ENCODE measurements at regions not wholly inside any gene's neighbourhood (a gene's known extent, or its start where the extent isn't known, plus 50 kb on each side); places are given as distances from the start of the nearest gene placed in this dataset.

DNA sequence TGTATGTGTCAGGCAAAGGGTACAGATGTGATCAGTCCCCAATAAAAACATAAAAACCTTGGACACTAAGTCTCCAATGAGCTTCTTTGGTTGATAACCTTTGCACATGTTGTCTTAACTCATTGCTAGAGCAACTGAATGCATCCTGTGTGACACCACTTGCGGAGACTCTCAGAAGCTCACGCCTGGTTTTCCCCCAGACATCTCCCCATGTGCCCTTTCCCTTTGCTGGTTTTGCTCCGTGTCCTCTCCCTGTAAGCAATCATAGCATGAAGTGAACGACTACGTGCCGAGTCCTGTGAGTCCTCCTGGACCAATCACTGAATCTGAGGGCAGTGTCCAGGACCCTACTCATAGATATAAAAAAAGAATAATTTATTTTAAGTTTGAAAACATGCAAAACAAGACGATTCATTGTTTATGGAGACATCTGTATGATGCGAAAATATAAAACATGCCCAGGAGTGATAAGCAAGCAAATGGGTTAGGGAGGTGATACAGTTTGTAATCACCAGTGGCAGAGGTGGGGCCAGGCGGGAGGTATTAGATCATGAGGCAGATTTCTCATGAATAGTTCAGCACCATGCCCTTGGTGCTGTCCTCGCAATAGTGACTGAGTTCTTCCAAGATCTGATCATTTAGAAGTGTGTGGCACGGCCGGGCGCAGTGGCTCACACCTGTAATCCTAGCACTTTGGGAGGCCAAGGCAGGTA, 115.5 kb downstream of the MED10 start:
- H3K9me3 ChIP-seq (ENCODE audit: low read depth), result no peaks in the 10 kb centered on the region
- no peak overlapping the region for H3K27ac ChIP-seq
- H3K27me3 ChIP-seq, result no peaks in the 10 kb centered on the region
- TF ChIP-seq, protein P1, sequence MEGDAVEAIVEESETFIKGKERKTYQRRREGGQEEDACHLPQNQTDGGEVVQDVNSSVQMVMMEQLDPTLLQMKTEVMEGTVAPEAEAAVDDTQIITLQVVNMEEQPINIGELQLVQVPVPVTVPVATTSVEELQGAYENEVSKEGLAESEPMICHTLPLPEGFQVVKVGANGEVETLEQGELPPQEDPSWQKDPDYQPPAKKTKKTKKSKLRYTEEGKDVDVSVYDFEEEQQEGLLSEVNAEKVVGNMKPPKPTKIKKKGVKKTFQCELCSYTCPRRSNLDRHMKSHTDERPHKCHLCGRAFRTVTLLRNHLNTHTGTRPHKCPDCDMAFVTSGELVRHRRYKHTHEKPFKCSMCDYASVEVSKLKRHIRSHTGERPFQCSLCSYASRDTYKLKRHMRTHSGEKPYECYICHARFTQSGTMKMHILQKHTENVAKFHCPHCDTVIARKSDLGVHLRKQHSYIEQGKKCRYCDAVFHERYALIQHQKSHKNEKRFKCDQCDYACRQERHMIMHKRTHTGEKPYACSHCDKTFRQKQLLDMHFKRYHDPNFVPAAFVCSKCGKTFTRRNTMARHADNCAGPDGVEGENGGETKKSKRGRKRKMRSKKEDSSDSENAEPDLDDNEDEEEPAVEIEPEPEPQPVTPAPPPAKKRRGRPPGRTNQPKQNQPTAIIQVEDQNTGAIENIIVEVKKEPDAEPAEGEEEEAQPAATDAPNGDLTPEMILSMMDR (IDR thresholded peaks at IDR 0.05; ENCODE audit: low read depth, low read length), result no peak
- H3K4me1 ChIP-seq (ENCODE audit: low read depth), result no peaks in the 10 kb centered on the region
- no peak overlapping the region for H3K4me3 ChIP-seq
- no peak for DNase-seq (ENCODE audit: low read depth in 1 of 2, low spot score in 1 of 2)
- H3K36me3 ChIP-seq, result no peaks in the 10 kb centered on the region

DNA sequence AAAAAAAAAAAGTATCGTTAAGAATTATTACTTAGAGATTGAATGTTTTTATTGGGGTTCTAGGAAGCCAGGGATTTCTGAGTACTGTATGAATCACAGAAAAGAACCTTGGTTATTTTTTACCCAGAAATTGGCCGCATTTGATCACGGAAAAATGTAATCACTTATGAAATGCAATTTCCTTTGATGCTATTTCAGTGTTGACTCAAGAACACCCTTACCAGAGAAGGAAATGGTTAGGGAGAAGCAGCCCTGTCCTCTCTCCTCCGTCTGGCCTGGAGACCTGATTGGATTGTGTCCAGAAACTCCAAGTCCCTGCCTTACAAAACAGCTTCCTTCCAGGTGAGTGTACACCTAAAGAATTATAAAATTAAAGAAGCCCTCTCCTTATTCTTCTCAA, 116.7 kb downstream of the MED10 start:
- H3K4me1 ChIP-seq (ENCODE audit: low read depth), result no peaks in the 10 kb centered on the region

DNA sequence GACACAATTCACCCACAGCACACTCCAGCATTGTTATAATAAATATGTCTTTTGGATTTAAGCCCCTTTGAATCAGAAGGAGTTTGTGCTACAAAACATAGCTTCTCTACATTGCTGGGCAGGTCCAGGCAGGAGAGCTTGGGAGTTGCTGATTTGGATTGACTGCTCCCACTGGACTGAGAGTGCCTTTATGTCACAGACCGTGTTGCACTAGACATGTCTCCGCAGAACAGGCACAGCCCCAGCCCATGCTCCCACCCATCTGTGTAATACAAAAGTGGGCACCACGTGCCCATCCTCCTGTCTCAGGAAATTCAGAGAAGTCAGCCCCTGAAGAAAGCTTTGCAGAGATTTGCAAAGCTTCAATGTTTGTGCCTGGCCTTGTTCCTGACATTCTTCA, 117.1 kb downstream of the MED10 start:
- H3K4me3 ChIP-seq, result no peak overlapping the region
- H3K36me3 ChIP-seq, result no peaks in the 10 kb centered on the region
- no peak for DNase-seq (ENCODE audit: low read depth in 1 of 2, low spot score in 1 of 2)
- TF ChIP-seq, protein P1 (IDR thresholded peaks at IDR 0.05; ENCODE audit: low read depth, low read length), result no peak
- H3K27me3 ChIP-seq, result no peaks in the 10 kb centered on the region
- no peak overlapping the region for H3K27ac ChIP-seq
- H3K4me1 ChIP-seq (ENCODE audit: low read depth), result no peaks in the 10 kb centered on the region
- no peaks in the 10 kb centered on the region for H3K9me3 ChIP-seq (ENCODE audit: low read depth)

More for the DNA sequence above, 116.7 kb downstream of the MED10 start:
- DNase-seq (ENCODE audit: low read depth in 1 of 2, low spot score in 1 of 2), result no peak
- Histone ChIP-seq H3K9me3 (ENCODE audit: low read depth) (no peaks in the 10 kb centered on the region), H3K4me3 (no peak overlapping the region), H3K36me3 (no peaks in the 10 kb centered on the region), H3K27ac (no peak overlapping the region), H3K27me3 (no peaks in the 10 kb centered on the region)
- TF ChIP-seq, protein P1 (IDR thresholded peaks at IDR 0.05; ENCODE audit: low read depth, low read length), result no peak

DNA sequence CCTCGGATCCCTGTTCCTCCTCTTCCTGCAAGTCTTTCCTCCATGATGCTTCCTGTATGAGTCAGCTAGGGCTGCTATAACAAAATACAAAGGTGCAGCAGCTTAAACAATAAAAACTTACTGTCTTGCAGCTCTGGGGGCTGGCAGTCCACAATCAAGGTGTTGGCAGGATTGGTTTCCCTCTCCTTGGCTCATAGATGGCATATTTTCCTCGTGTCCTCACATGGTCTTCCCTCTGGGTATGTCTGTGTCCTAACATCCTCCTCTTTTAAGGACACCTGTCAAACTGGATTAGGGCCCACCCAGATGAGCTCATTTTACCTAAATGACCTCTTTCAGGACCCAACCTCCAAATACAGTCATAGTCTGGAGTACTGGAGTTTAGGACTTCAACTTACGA, 117.5 kb downstream of the MED10 start:
- Histone ChIP-seq H3K9me3 (ENCODE audit: low read depth) (no peaks in the 10 kb centered on the region), H3K4me3 (no peak overlapping the region), H3K27ac (no peak overlapping the region), H3K27me3 (no peaks in the 10 kb centered on the region), H3K4me1 (ENCODE audit: low read depth) (no peaks in the 10 kb centered on the region), H3K36me3 (no peaks in the 10 kb centered on the region)
- DNase-seq (ENCODE audit: low read depth in 1 of 2, low spot score in 1 of 2), result no peak
- TF ChIP-seq, protein P1 (IDR thresholded peaks at IDR 0.05; ENCODE audit: low read depth, low read length), result no peak

DNA sequence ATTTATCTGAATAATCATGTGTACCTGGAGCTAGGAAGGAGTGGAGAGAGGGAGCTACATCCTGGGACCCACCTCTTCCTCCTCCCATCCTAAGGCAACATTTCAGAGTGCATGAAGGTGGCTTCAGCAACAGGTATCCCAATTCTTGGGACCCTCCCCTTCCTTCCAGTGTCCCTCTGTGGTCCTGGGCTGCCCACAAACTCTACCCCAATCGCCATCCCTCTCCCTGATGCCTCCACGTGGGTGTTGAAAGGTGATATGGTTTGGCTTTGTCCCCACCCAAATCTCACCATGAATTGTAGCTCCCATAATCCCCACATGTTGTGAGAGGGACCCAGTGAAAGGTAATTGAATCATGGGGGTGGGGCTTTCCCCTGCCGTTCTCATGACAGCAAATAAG, 121.4 kb downstream of the MED10 start:
- H3K4me1 ChIP-seq (ENCODE audit: low read depth), result no peaks in the 10 kb centered on the region
- H3K9me3 ChIP-seq (ENCODE audit: low read depth), result no peaks in the 10 kb centered on the region
- TF ChIP-seq, protein P1 (IDR thresholded peaks at IDR 0.05; ENCODE audit: low read depth, low read length), result no peak
- H3K27ac ChIP-seq, result no peak overlapping the region
- H3K27me3 ChIP-seq, result no peaks in the 10 kb centered on the region
- H3K36me3 ChIP-seq, result no peaks in the 10 kb centered on the region
- H3K4me3 ChIP-seq, result no peak overlapping the region
- no peak for DNase-seq (ENCODE audit: low read depth in 1 of 2, low spot score in 1 of 2)

Data from cardiac muscle cell (in vitro differentiated cells and primary cell).